ENCODE measurements at regions not wholly inside any gene's neighbourhood (a gene's known extent, or its start where the extent isn't known, plus 50 kb on each side); places are given as distances from the start of the nearest gene placed in this dataset.

- no peak overlapping the region for H2BK12ac ChIP-seq (ENCODE audit: low read length in 2 of 2)
- no peak overlapping the region for H3K4me3 ChIP-seq (ENCODE audit: insufficient read depth in 1 of 2, low read depth in 1 of 2, low read length in 2 of 2)
- H3K27ac ChIP-seq (ENCODE audit: low read length, poor library complexity, severe bottlenecking): no peak overlapping the region
- H2AK5ac ChIP-seq (ENCODE audit: low read length, severe bottlenecking): no peak overlapping the region
- H3K9me3 ChIP-seq (ENCODE audit: control insufficient read depth, low read length): no peaks in the 10 kb centered on the region
- H3K79me1 ChIP-seq (replicated peaks; ENCODE audit: low read length, poor library complexity, severe bottlenecking): no peaks in the 10 kb centered on the region
- no peak overlapping the region for H3K14ac ChIP-seq (ENCODE audit: low read length in 2 of 2)
- no peaks in the 10 kb centered on the region for H3K36me3 ChIP-seq (ENCODE audit: control insufficient read depth in 1 of 2, insufficient read depth in 2 of 2, low read depth in 1 of 2, low read length in 2 of 2)
- peaks cover 3% of the 10 kb centered on the region for H3K4me1 ChIP-seq (ENCODE audit: control insufficient read depth, insufficient read depth, low read depth, low read length)
- H4K8ac ChIP-seq (ENCODE audit: low read length): no peak overlapping the region
- H3K4me2 ChIP-seq (ENCODE audit: low read length, poor library complexity, severe bottlenecking): no peak overlapping the region
- H4K91ac ChIP-seq (ENCODE audit: low read length): no peak overlapping the region
- H3K9ac ChIP-seq (ENCODE audit: low read length): no peak overlapping the region
- H2AFZ ChIP-seq (ENCODE audit: low read depth, low read length): no peak overlapping the region
- no peak overlapping the region for H3K23ac ChIP-seq (ENCODE audit: low read length in 2 of 2)
- H3K27me3 ChIP-seq (ENCODE audit: control insufficient read depth in 1 of 2, insufficient read depth in 1 of 2, low read length in 2 of 2): no peaks in the 10 kb centered on the region
- H2BK5ac ChIP-seq (ENCODE audit: low read depth, low read length, poor library complexity, severe bottlenecking): no peak overlapping the region
- H3K18ac ChIP-seq (ENCODE audit: low read depth in 1 of 2, low read length in 2 of 2): no peak overlapping the region
- H2BK120ac ChIP-seq (ENCODE audit: low read depth, low read length): no peak overlapping the region
- H3K4ac ChIP-seq (ENCODE audit: low read depth in 1 of 2, low read length in 2 of 2): no peak overlapping the region
- no peak overlapping the region for H2BK15ac ChIP-seq (ENCODE audit: low read depth, poor library complexity, severe bottlenecking)
- no peak for DNase-seq
- 85% methylated on average over 3 of the region's 3 CpGs for WGBS
Observed at GRCh38 chr4:81723927-81724587, 252.3 kb upstream of the RASGEF1B start.

- Histone ChIP-seq H2BK15ac (ENCODE audit: low read depth, poor library complexity, severe bottlenecking) (no peak overlapping the region), H3K79me1 (replicated peaks; ENCODE audit: low read length, poor library complexity, severe bottlenecking) (no peaks in the 10 kb centered on the region), H3K27ac (ENCODE audit: low read length, poor library complexity, severe bottlenecking) (no peak overlapping the region), H3K14ac (ENCODE audit: low read length in 2 of 2) (no peak overlapping the region), H3K27me3 (ENCODE audit: control insufficient read depth in 1 of 2, insufficient read depth in 1 of 2, low read length in 2 of 2) (no peaks in the 10 kb centered on the region), H3K4ac (ENCODE audit: low read depth in 1 of 2, low read length in 2 of 2) (no peak overlapping the region), H2BK120ac (ENCODE audit: low read depth, low read length) (no peak overlapping the region), H3K23ac (ENCODE audit: low read length in 2 of 2) (no peak overlapping the region), H3K4me2 (ENCODE audit: low read length, poor library complexity, severe bottlenecking) (no peak overlapping the region), H2AK5ac (ENCODE audit: low read length, severe bottlenecking) (no peak overlapping the region), H4K91ac (ENCODE audit: low read length) (no peak overlapping the region), H2AFZ (ENCODE audit: low read depth, low read length) (no peak overlapping the region), H3K4me3 (ENCODE audit: insufficient read depth in 1 of 2, low read depth in 1 of 2, low read length in 2 of 2) (no peak overlapping the region), H3K9ac (ENCODE audit: low read length) (no peak overlapping the region), H3K9me3 (ENCODE audit: control insufficient read depth, low read length) (no peaks in the 10 kb centered on the region), H3K36me3 (ENCODE audit: control insufficient read depth in 1 of 2, insufficient read depth in 2 of 2, low read depth in 1 of 2, low read length in 2 of 2) (no peaks in the 10 kb centered on the region), H2BK5ac (ENCODE audit: low read depth, low read length, poor library complexity, severe bottlenecking) (no peak overlapping the region), H4K8ac (ENCODE audit: low read length) (no peak overlapping the region), H3K4me1 (ENCODE audit: control insufficient read depth, insufficient read depth, low read depth, low read length) (peaks cover 3% of the 10 kb centered on the region), H3K18ac (ENCODE audit: low read depth in 1 of 2, low read length in 2 of 2) (no peak overlapping the region), H2BK12ac (ENCODE audit: low read length in 2 of 2) (no peak overlapping the region)
- WGBS: no CpG with 5 or more reads among the region's 3 CpGs
- DNase-seq: no peak
Observed at GRCh38 chr4:81723019-81723884, 251.5 kb upstream of the RASGEF1B start.

- H3K4me1 ChIP-seq (ENCODE audit: control insufficient read depth, insufficient read depth, low read depth, low read length): peaks cover 3% of the 10 kb centered on the region
Observed at GRCh38 chr4:81722290-81722851, 250.7 kb upstream of the RASGEF1B start.

GRCh38 chr4:81715757-81716156 is 244.1 kb upstream of the RASGEF1B start:
- Histone ChIP-seq H4K91ac (ENCODE audit: low read length) (no peak overlapping the region), H3K36me3 (ENCODE audit: control insufficient read depth in 1 of 2, insufficient read depth in 2 of 2, low read depth in 1 of 2, low read length in 2 of 2) (no peaks in the 10 kb centered on the region), H2BK120ac (ENCODE audit: low read depth, low read length) (no peak overlapping the region), H3K18ac (ENCODE audit: low read depth in 1 of 2, low read length in 2 of 2) (no peak overlapping the region), H2AK5ac (ENCODE audit: low read length, severe bottlenecking) (no peak overlapping the region), H2BK5ac (ENCODE audit: low read depth, low read length, poor library complexity, severe bottlenecking) (no peak overlapping the region), H3K4ac (ENCODE audit: low read depth in 1 of 2, low read length in 2 of 2) (no peak overlapping the region), H2AFZ (ENCODE audit: low read depth, low read length) (no peak overlapping the region), H2BK15ac (ENCODE audit: low read depth, poor library complexity, severe bottlenecking) (no peak overlapping the region), H3K27ac (ENCODE audit: low read length, poor library complexity, severe bottlenecking) (no peak overlapping the region), H3K4me1 (ENCODE audit: control insufficient read depth, insufficient read depth, low read depth, low read length) (no peaks in the 10 kb centered on the region), H3K27me3 (ENCODE audit: control insufficient read depth in 1 of 2, insufficient read depth in 1 of 2, low read length in 2 of 2) (peaks cover 0 to 6% of the 10 kb centered on the region in 2 experiments), H3K79me1 (replicated peaks; ENCODE audit: low read length, poor library complexity, severe bottlenecking) (no peaks in the 10 kb centered on the region), H2BK12ac (ENCODE audit: low read length in 2 of 2) (no peak overlapping the region), H3K14ac (ENCODE audit: low read length in 2 of 2) (no peak overlapping the region), H3K4me2 (ENCODE audit: low read length, poor library complexity, severe bottlenecking) (no peak overlapping the region), H3K4me3 (ENCODE audit: insufficient read depth in 1 of 2, low read depth in 1 of 2, low read length in 2 of 2) (no peak overlapping the region), H3K9ac (ENCODE audit: low read length) (no peak overlapping the region), H4K8ac (ENCODE audit: low read length) (no peak overlapping the region), H3K23ac (ENCODE audit: low read length in 2 of 2) (no peak overlapping the region), H3K9me3 (ENCODE audit: control insufficient read depth, low read length) (no peaks in the 10 kb centered on the region)
- WGBS: 56% methylated on average over 5 of the region's 5 CpGs
- DNase-seq: no peak

More at GRCh38 chr4:81722290-81722851, 250.7 kb upstream of the RASGEF1B start:
- Histone ChIP-seq H3K18ac (ENCODE audit: low read depth in 1 of 2, low read length in 2 of 2) (no peak overlapping the region), H3K36me3 (ENCODE audit: control insufficient read depth in 1 of 2, insufficient read depth in 2 of 2, low read depth in 1 of 2, low read length in 2 of 2) (no peaks in the 10 kb centered on the region), H3K27me3 (ENCODE audit: control insufficient read depth in 1 of 2, insufficient read depth in 1 of 2, low read length in 2 of 2) (no peaks in the 10 kb centered on the region), H2BK5ac (ENCODE audit: low read depth, low read length, poor library complexity, severe bottlenecking) (no peak overlapping the region), H4K91ac (ENCODE audit: low read length) (no peak overlapping the region), H3K14ac (ENCODE audit: low read length in 2 of 2) (no peak overlapping the region), H3K9me3 (ENCODE audit: control insufficient read depth, low read length) (no peaks in the 10 kb centered on the region), H3K9ac (ENCODE audit: low read length) (no peak overlapping the region), H2AFZ (ENCODE audit: low read depth, low read length) (no peak overlapping the region), H2AK5ac (ENCODE audit: low read length, severe bottlenecking) (no peak overlapping the region), H2BK12ac (ENCODE audit: low read length in 2 of 2) (no peak overlapping the region), H3K27ac (ENCODE audit: low read length, poor library complexity, severe bottlenecking) (no peak overlapping the region), H4K8ac (ENCODE audit: low read length) (no peak overlapping the region), H3K23ac (ENCODE audit: low read length in 2 of 2) (no peak overlapping the region), H3K4me3 (ENCODE audit: insufficient read depth in 1 of 2, low read depth in 1 of 2, low read length in 2 of 2) (no peak overlapping the region), H2BK120ac (ENCODE audit: low read depth, low read length) (no peak overlapping the region), H3K4ac (ENCODE audit: low read depth in 1 of 2, low read length in 2 of 2) (no peak overlapping the region), H3K79me1 (replicated peaks; ENCODE audit: low read length, poor library complexity, severe bottlenecking) (no peaks in the 10 kb centered on the region), H2BK15ac (ENCODE audit: low read depth, poor library complexity, severe bottlenecking) (no peak overlapping the region), H3K4me2 (ENCODE audit: low read length, poor library complexity, severe bottlenecking) (no peak overlapping the region)
- WGBS: 88% methylated on average over 9 of the region's 9 CpGs
- DNase-seq: no peak

Measured in mesenchymal stem cell (in vitro differentiated cells and primary cell).